ENCODE measurements at regions not wholly inside any gene's neighbourhood (a gene's known extent, or its start where the extent isn't known, plus 50 kb on each side); places are given as distances from the start of the nearest gene placed in this dataset.
"Not testable (repeated sequence)": the region's sequence is repeated elsewhere in the genome, so short reads cannot be mapped to it uniquely, and the experiment has no call there.

- no peak overlapping the region for H3K4me3 ChIP-seq (ENCODE audit: low read depth in 1 of 3, low read length in 3 of 3)
- no peaks in the 10 kb centered on the region for H3K4me1 ChIP-seq (ENCODE audit: control insufficient read depth in 3 of 3, insufficient read depth in 2 of 3, low read depth in 1 of 3, low read length in 2 of 3)
- DNase-seq = no peak
- H3K36me3 ChIP-seq (ENCODE audit: control insufficient read depth in 3 of 3, insufficient read depth in 2 of 3, low read depth in 1 of 3, low read length in 3 of 3) = no peaks in the 10 kb centered on the region
- 50 to 80% (median 59%) methylated on average over 1 of the region's 1 CpG for WGBS, 3 donors
- H3K27me3 ChIP-seq (ENCODE audit: control insufficient read depth in 3 of 3, insufficient read depth in 3 of 3, low read length in 3 of 3) = no peaks in the 10 kb centered on the region
- no peak overlapping the region for H3K27ac ChIP-seq (ENCODE audit: low read depth in 1 of 3, low read length in 2 of 3)
- no peak for FAIRE-seq
- no peaks in the 10 kb centered on the region for H3K9me3 ChIP-seq (ENCODE audit: control insufficient read depth in 2 of 2, insufficient read depth in 1 of 2, low read depth in 1 of 2, low read length in 1 of 2)
Observed at GRCh38 chr2:145798419-145798818, 1278.5 kb upstream of the ZEB2 start.

- FAIRE-seq (no peak), DNase-seq (no peak)
- no peak overlapping the region for H3K4me3 ChIP-seq (ENCODE audit: low read depth in 1 of 3, low read length in 3 of 3)
- no peaks in the 10 kb centered on the region for H3K27me3 ChIP-seq (ENCODE audit: control insufficient read depth in 3 of 3, insufficient read depth in 3 of 3, low read length in 3 of 3)
- H3K4me1 ChIP-seq (ENCODE audit: control insufficient read depth in 3 of 3, insufficient read depth in 2 of 3, low read depth in 1 of 3, low read length in 2 of 3) = no peaks in the 10 kb centered on the region
- H3K36me3 ChIP-seq (ENCODE audit: control insufficient read depth in 3 of 3, insufficient read depth in 2 of 3, low read depth in 1 of 3, low read length in 3 of 3) = no peaks in the 10 kb centered on the region
- H3K27ac ChIP-seq (ENCODE audit: low read depth in 1 of 3, low read length in 2 of 3) = no peak overlapping the region
- 95 to 98% (median 96%) methylated on average over 4 of the region's 4 CpGs for WGBS, 3 donors
- H3K9me3 ChIP-seq (ENCODE audit: control insufficient read depth in 2 of 2, insufficient read depth in 1 of 2, low read depth in 1 of 2, low read length in 1 of 2) = no peaks in the 10 kb centered on the region
Observed at GRCh38 chr2:145797692-145798091, 1277.8 kb upstream of the ZEB2 start.

GRCh38 chr2:145792745-145793144 lies 1272.8 kb upstream of the ZEB2 start:
- 47 to 78% (median 51%) methylated on average over 3 of the region's 3 CpGs for WGBS, 3 donors
- FAIRE-seq = no peak
- no peak overlapping the region for H3K27ac ChIP-seq (ENCODE audit: low read depth in 1 of 3, low read length in 2 of 3)

GRCh38 chr2:145789636-145790035 lies 1269.7 kb upstream of the ZEB2 start:
- Histone ChIP-seq H3K9me3 (ENCODE audit: control insufficient read depth in 2 of 2, insufficient read depth in 1 of 2, low read depth in 1 of 2, low read length in 1 of 2) (no peaks in the 10 kb centered on the region), H3K4me3 (ENCODE audit: low read depth in 1 of 3, low read length in 3 of 3) (no peak overlapping the region), H3K27me3 (ENCODE audit: control insufficient read depth in 3 of 3, insufficient read depth in 3 of 3, low read length in 3 of 3) (no peaks in the 10 kb centered on the region), H3K4me1 (ENCODE audit: control insufficient read depth in 3 of 3, insufficient read depth in 2 of 3, low read depth in 1 of 3, low read length in 2 of 3) (no peaks in the 10 kb centered on the region), H3K36me3 (ENCODE audit: control insufficient read depth in 3 of 3, insufficient read depth in 2 of 3, low read depth in 1 of 3, low read length in 3 of 3) (no peaks in the 10 kb centered on the region), H3K27ac (ENCODE audit: low read depth in 1 of 3, low read length in 2 of 3) (no peak overlapping the region)
- no peak for FAIRE-seq
- DNase-seq = no peak
- 83 to 86% (median 85%) methylated on average over 3 of the region's 3 CpGs for WGBS, 3 donors

More at GRCh38 chr2:145792745-145793144, 1272.8 kb upstream of the ZEB2 start:
- Histone ChIP-seq H3K27me3 (ENCODE audit: control insufficient read depth in 3 of 3, insufficient read depth in 3 of 3, low read length in 3 of 3) (no peaks in the 10 kb centered on the region), H3K36me3 (ENCODE audit: control insufficient read depth in 3 of 3, insufficient read depth in 2 of 3, low read depth in 1 of 3, low read length in 3 of 3) (no peaks in the 10 kb centered on the region), H3K4me3 (ENCODE audit: low read depth in 1 of 3, low read length in 3 of 3) (no peak overlapping the region), H3K4me1 (ENCODE audit: control insufficient read depth in 3 of 3, insufficient read depth in 2 of 3, low read depth in 1 of 3, low read length in 2 of 3) (no peaks in the 10 kb centered on the region), H3K9me3 (ENCODE audit: control insufficient read depth in 2 of 2, insufficient read depth in 1 of 2, low read depth in 1 of 2, low read length in 1 of 2) (no peaks in the 10 kb centered on the region)
- no peak for DNase-seq

GRCh38 chr2:145787597-145788361 lies 1267.9 kb upstream of the ZEB2 start:
- not testable (repeated sequence) for H3K36me3 ChIP-seq (ENCODE audit: control insufficient read depth in 3 of 3, insufficient read depth in 2 of 3, low read depth in 1 of 3, low read length in 3 of 3); H3K27me3 ChIP-seq (ENCODE audit: control insufficient read depth in 3 of 3, insufficient read depth in 3 of 3, low read length in 3 of 3); H3K4me3 ChIP-seq (ENCODE audit: low read depth in 1 of 3, low read length in 3 of 3); H3K9me3 ChIP-seq (ENCODE audit: control insufficient read depth in 2 of 2, insufficient read depth in 1 of 2, low read depth in 1 of 2, low read length in 1 of 2); FAIRE-seq; H3K4me1 ChIP-seq (ENCODE audit: control insufficient read depth in 3 of 3, insufficient read depth in 2 of 3, low read depth in 1 of 3, low read length in 2 of 3); DNase-seq; H3K27ac ChIP-seq (ENCODE audit: low read depth in 1 of 3, low read length in 2 of 3)
- 88 to 94% (median 94%) methylated on average over 6 of the region's 6 CpGs for WGBS, 3 donors

- H3K4me3 ChIP-seq (ENCODE audit: low read depth in 1 of 3, low read length in 3 of 3); H3K27ac ChIP-seq (ENCODE audit: low read depth in 1 of 3, low read length in 2 of 3); H3K27me3 ChIP-seq (ENCODE audit: control insufficient read depth in 3 of 3, insufficient read depth in 3 of 3, low read length in 3 of 3); H3K36me3 ChIP-seq (ENCODE audit: control insufficient read depth in 3 of 3, insufficient read depth in 2 of 3, low read depth in 1 of 3, low read length in 3 of 3); H3K9me3 ChIP-seq (ENCODE audit: control insufficient read depth in 2 of 2, insufficient read depth in 1 of 2, low read depth in 1 of 2, low read length in 1 of 2); H3K4me1 ChIP-seq (ENCODE audit: control insufficient read depth in 3 of 3, insufficient read depth in 2 of 3, low read depth in 1 of 3, low read length in 2 of 3); FAIRE-seq; DNase-seq: not testable (repeated sequence)
- 79 to 91% (median 81%) methylated on average over 5 of the region's 5 CpGs for WGBS, 3 donors
Observed at GRCh38 chr2:145782607-145783006, 1262.7 kb upstream of the ZEB2 start.

- FAIRE-seq (no peak), DNase-seq (no peak)
- no peaks in the 10 kb centered on the region for H3K36me3 ChIP-seq (ENCODE audit: control insufficient read depth in 3 of 3, insufficient read depth in 2 of 3, low read depth in 1 of 3, low read length in 3 of 3)
- H3K9me3 ChIP-seq (ENCODE audit: control insufficient read depth in 2 of 2, insufficient read depth in 1 of 2, low read depth in 1 of 2, low read length in 1 of 2) = no peaks in the 10 kb centered on the region
- H3K27me3 ChIP-seq (ENCODE audit: control insufficient read depth in 3 of 3, insufficient read depth in 3 of 3, low read length in 3 of 3) = no peaks in the 10 kb centered on the region
- no peaks in the 10 kb centered on the region for H3K4me1 ChIP-seq (ENCODE audit: control insufficient read depth in 3 of 3, insufficient read depth in 2 of 3, low read depth in 1 of 3, low read length in 2 of 3)
- no peak overlapping the region for H3K27ac ChIP-seq (ENCODE audit: low read depth in 1 of 3, low read length in 2 of 3)
- H3K4me3 ChIP-seq (ENCODE audit: low read depth in 1 of 3, low read length in 3 of 3) = no peak overlapping the region
- WGBS, 3 donors = 76 to 88% (median 80%) methylated on average over 3 of the region's 3 CpGs
Observed at GRCh38 chr2:145777914-145778313, 1258.0 kb upstream of the ZEB2 start.

GRCh38 chr2:145777297-145777696 lies 1257.4 kb upstream of the ZEB2 start:
- no peak for DNase-seq
- Histone ChIP-seq H3K27me3 (ENCODE audit: control insufficient read depth in 3 of 3, insufficient read depth in 3 of 3, low read length in 3 of 3) (no peaks in the 10 kb centered on the region), H3K36me3 (ENCODE audit: control insufficient read depth in 3 of 3, insufficient read depth in 2 of 3, low read depth in 1 of 3, low read length in 3 of 3) (no peaks in the 10 kb centered on the region), H3K4me1 (ENCODE audit: control insufficient read depth in 3 of 3, insufficient read depth in 2 of 3, low read depth in 1 of 3, low read length in 2 of 3) (no peaks in the 10 kb centered on the region), H3K4me3 (ENCODE audit: low read depth in 1 of 3, low read length in 3 of 3) (no peak overlapping the region), H3K9me3 (ENCODE audit: control insufficient read depth in 2 of 2, insufficient read depth in 1 of 2, low read depth in 1 of 2, low read length in 1 of 2) (no peaks in the 10 kb centered on the region), H3K27ac (ENCODE audit: low read depth in 1 of 3, low read length in 2 of 3) (no peak overlapping the region)
- WGBS, 3 donors = 71 to 84% (median 74%) methylated on average over 2 of the region's 2 CpGs
- no peak for FAIRE-seq

- Histone ChIP-seq H3K36me3 (ENCODE audit: control insufficient read depth in 3 of 3, insufficient read depth in 2 of 3, low read depth in 1 of 3, low read length in 3 of 3) (no peaks in the 10 kb centered on the region), H3K4me3 (ENCODE audit: low read depth in 1 of 3, low read length in 3 of 3) (no peak overlapping the region), H3K4me1 (ENCODE audit: control insufficient read depth in 3 of 3, insufficient read depth in 2 of 3, low read depth in 1 of 3, low read length in 2 of 3) (no peaks in the 10 kb centered on the region), H3K9me3 (ENCODE audit: control insufficient read depth in 2 of 2, insufficient read depth in 1 of 2, low read depth in 1 of 2, low read length in 1 of 2) (no peaks in the 10 kb centered on the region), H3K27me3 (ENCODE audit: control insufficient read depth in 3 of 3, insufficient read depth in 3 of 3, low read length in 3 of 3) (no peaks in the 10 kb centered on the region), H3K27ac (ENCODE audit: low read depth in 1 of 3, low read length in 2 of 3) (no peak overlapping the region)
- FAIRE-seq (no peak), DNase-seq (no peak)
- 38 to 51% (median 41%) methylated on average over 2 of the region's 2 CpGs for WGBS, 3 donors
Observed at GRCh38 chr2:145775591-145775990, 1255.7 kb upstream of the ZEB2 start.
